ENCODE measurements at regions not wholly inside any gene's neighbourhood (a gene's known extent, or its start where the extent isn't known, plus 50 kb on each side); places are given as distances from the start of the nearest gene placed in this dataset.

- no peak for TF ChIP-seq CTCF (conservative IDR thresholded peaks at IDR 0.05; ENCODE audit: low read depth, low read length)
- no peak for TF ChIP-seq POLR2A (IDR thresholded peaks at IDR 0.05; ENCODE audit: low read depth, low read length)
- TF ChIP-seq RFX5 (IDR thresholded peaks at IDR 0.05; ENCODE audit: low read depth, low read length) = no peak
- TF ChIP-seq USF2 (IDR thresholded peaks at IDR 0.05; ENCODE audit: low read depth, low read length) = no peak
- no peak for TF ChIP-seq ELK1 (IDR thresholded peaks at IDR 0.05; ENCODE audit: borderline replicate concordance, low read depth, low read length)
- no peak for TF ChIP-seq MXI1 (IDR thresholded peaks at IDR 0.05; ENCODE audit: borderline replicate concordance, low read depth, low read length)
- no peak for TF ChIP-seq FOS (IDR thresholded peaks at IDR 0.05; ENCODE audit: low read depth, low read length)
- no peak for TF ChIP-seq CHD1 (IDR thresholded peaks at IDR 0.05; ENCODE audit: low read depth, low read length)
- no peak for TF ChIP-seq MAZ (IDR thresholded peaks at IDR 0.05; ENCODE audit: borderline replicate concordance, low read depth, low read length)
- TF ChIP-seq RAD21 (IDR thresholded peaks at IDR 0.05; ENCODE audit: low read length) = no peak
Observed at GRCh38 chr10:8233832-8234259, 179.4 kb downstream of the GATA3 start.

Measured in IMR-90 (cell line).